OCI-LY1 (cell line): ENCODE measurements at regions not wholly inside any gene's neighbourhood (a gene's known extent, or its start where the extent isn't known, plus 50 kb on each side); places are given as distances from the start of the nearest gene placed in this dataset.

ENCODE experiments used
- EZH2 ChIP-seq: fragments of 200-600 bp; sonication (generic), shearing (Covaris generic); IDR thresholded peaks from 2 replicates; pipeline ENCODE4 v1.8.0; 2017; ENCODE audit warnings: borderline replicate concordance, mixed run types, mild to moderate bottlenecking, antibody characterized with exemption, low read length, moderate library complexity, mixed read lengths
- TF ChIP-seq, protein P1 (sequence below): fragments of 200-600 bp; sonication (generic), shearing (Covaris generic); IDR thresholded peaks from 2 replicates; pipeline ENCODE4 v1.5.1; 2017; ENCODE audit warnings: mild to moderate bottlenecking, antibody characterized with exemption, low read length, moderate library complexity, mixed read lengths

DNA sequence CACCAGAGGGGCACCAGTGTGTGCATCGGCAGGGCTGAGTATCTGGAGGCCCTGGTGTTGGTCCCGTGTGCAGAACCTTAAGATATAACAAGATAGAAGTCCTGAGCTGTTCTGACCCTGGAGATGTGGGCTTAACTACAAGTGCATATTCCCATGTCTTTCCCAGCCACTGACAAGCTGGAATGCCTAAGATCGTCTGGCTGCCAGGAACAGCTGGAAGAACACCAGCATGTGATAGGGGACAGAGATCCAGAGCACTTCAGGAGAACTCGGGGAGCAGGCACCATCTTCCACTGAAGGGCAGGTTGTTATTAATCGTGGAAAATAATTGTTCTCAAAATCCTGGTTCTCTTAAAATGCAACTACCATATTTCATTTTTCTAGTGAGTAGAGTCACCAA lies 419.9 kb upstream of the RUNX1 start:
- TF ChIP-seq, protein P1, sequence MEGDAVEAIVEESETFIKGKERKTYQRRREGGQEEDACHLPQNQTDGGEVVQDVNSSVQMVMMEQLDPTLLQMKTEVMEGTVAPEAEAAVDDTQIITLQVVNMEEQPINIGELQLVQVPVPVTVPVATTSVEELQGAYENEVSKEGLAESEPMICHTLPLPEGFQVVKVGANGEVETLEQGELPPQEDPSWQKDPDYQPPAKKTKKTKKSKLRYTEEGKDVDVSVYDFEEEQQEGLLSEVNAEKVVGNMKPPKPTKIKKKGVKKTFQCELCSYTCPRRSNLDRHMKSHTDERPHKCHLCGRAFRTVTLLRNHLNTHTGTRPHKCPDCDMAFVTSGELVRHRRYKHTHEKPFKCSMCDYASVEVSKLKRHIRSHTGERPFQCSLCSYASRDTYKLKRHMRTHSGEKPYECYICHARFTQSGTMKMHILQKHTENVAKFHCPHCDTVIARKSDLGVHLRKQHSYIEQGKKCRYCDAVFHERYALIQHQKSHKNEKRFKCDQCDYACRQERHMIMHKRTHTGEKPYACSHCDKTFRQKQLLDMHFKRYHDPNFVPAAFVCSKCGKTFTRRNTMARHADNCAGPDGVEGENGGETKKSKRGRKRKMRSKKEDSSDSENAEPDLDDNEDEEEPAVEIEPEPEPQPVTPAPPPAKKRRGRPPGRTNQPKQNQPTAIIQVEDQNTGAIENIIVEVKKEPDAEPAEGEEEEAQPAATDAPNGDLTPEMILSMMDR = no peak
- TF ChIP-seq EZH2 = no peak
